GM23338 (cell line): ENCODE measurements at regions not wholly inside any gene's neighbourhood (a gene's known extent, or its start where the extent isn't known, plus 50 kb on each side); places are given as distances from the start of the nearest gene placed in this dataset.

Source experiments
- ATAC-seq: fragments of 200-7000 bp; cut with Tn5 transposase; 3 replicates; pipeline ENCODE4 v1.9.1; 2020
- DNase-seq: peaks from one replicate; pipeline ENCODE4 v3.0.0-alpha.2; 2015; ENCODE audit warnings: low spot score
- H2AFZ ChIP-seq: fragments of 200-600 bp; sonication (generic); 2 replicates; pipeline ENCODE4 v1.8.0; 2016; ENCODE audit warnings: antibody characterized with exemption, mild to moderate bottlenecking, moderate library complexity
- H3F3A ChIP-seq: fragments of 200-600 bp; sonication (generic); replicated peaks from 2 replicates; pipeline ENCODE4 v1.8.0; 2017; ENCODE audit warnings: antibody characterized with exemption, mixed run types, low read depth
- H3K27ac ChIP-seq: fragments of 200-600 bp; sonication (generic); 2 replicates; pipeline ENCODE4 v1.6.1; 2016; ENCODE audit warnings: low read depth
- H3K27me3 ChIP-seq: fragments of 200-600 bp; sonication (generic); 2 replicates; pipeline ENCODE4 v1.8.0; 2016; ENCODE audit warnings: mild to moderate bottlenecking, mixed run types, moderate library complexity; ENCODE audit not compliant: insufficient read depth
- H3K36me3 ChIP-seq: fragments of 200-600 bp; sonication (generic); 2 replicates; pipeline ENCODE4 v1.8.0; 2016; ENCODE audit warnings: mild to moderate bottlenecking; ENCODE audit not compliant: insufficient read depth
- H3K4me1 ChIP-seq: fragments of 200-600 bp; sonication (generic); 2 replicates; pipeline ENCODE4 v1.8.0; 2016; ENCODE audit warnings: mild to moderate bottlenecking, moderate library complexity; ENCODE audit not compliant: insufficient read depth
- H3K4me2 ChIP-seq: fragments of 200-600 bp; sonication (generic); 2 replicates; pipeline ENCODE4 v1.7.1; 2017; ENCODE audit warnings: mixed run types
- H3K4me3 ChIP-seq: fragments of 200-600 bp; sonication (generic); 2 replicates; pipeline ENCODE4 v1.6.1; 2016; ENCODE audit warnings: mixed run types
- H3K79me2 ChIP-seq: fragments of 200-600 bp; sonication (generic); replicated peaks from 2 replicates; pipeline ENCODE4 v1.8.0; 2017; ENCODE audit warnings: mild to moderate bottlenecking; ENCODE audit not compliant: insufficient read depth
- H3K9me2 ChIP-seq: fragments of 200-600 bp; sonication (generic); 2 replicates; pipeline ENCODE4 v1.8.0; 2017; ENCODE audit not compliant: insufficient read depth
- H4K20me1 ChIP-seq: fragments of 200-600 bp; sonication (generic); replicated peaks from 2 replicates; pipeline ENCODE4 v1.8.0; 2017; ENCODE audit warnings: mild to moderate bottlenecking; ENCODE audit not compliant: insufficient read depth
- H3K27ac Mint-ChIP-seq: 2 replicates; pipeline ENCODE4 v1.8.0; 2020; ENCODE audit warnings: inconsistent platforms, mild to moderate bottlenecking, moderate library complexity, mixed read lengths
- H3K27me3 Mint-ChIP-seq: 3 replicates; pipeline ENCODE4 v1.8.0; 2022; ENCODE audit warnings: low read depth, mild to moderate bottlenecking, moderate library complexity, mixed read lengths, inconsistent platforms; ENCODE audit not compliant: insufficient read depth, poor library complexity
- H3K36me3 Mint-ChIP-seq: 3 replicates; pipeline ENCODE4 v1.8.0; 2021; ENCODE audit warnings: low read depth, mild to moderate bottlenecking, inconsistent platforms, moderate library complexity, mixed read lengths
- H3K4me1 Mint-ChIP-seq: 3 replicates; pipeline ENCODE4 v1.8.0; 2020; ENCODE audit warnings: mild to moderate bottlenecking, inconsistent platforms, mixed read lengths
- H3K4me3 Mint-ChIP-seq: 3 replicates; pipeline ENCODE4 v1.8.0; 2021; ENCODE audit warnings: moderate library complexity, mild to moderate bottlenecking, inconsistent platforms, mixed read lengths
- H3K9me3 Mint-ChIP-seq: 3 replicates; pipeline ENCODE4 v1.8.0; 2020; ENCODE audit warnings: moderate library complexity, mild to moderate bottlenecking, inconsistent platforms, mixed read lengths
- ETS1 ChIP-seq: IDR thresholded peaks from 2 replicates; pipeline ENCODE4 v1.6.1; 2016; ENCODE audit warnings: antibody characterized with exemption
- EZH2 ChIP-seq: fragments of 200-600 bp; sonication (generic); IDR thresholded peaks from one replicate; pipeline ENCODE4 v1.8.0; 2017; ENCODE audit warnings: antibody characterized with exemption, mild to moderate bottlenecking, low read depth; ENCODE audit not compliant: unreplicated experiment
- STAT1 ChIP-seq: IDR thresholded peaks from one replicate; pipeline ENCODE4 v1.6.1; 2016; ENCODE audit warnings: antibody characterized with exemption; ENCODE audit not compliant: unreplicated experiment
- ZNF331 ChIP-seq: fragments of 250-450 bp; sonication (Bioruptor Pico); IDR thresholded peaks from 2 replicates; pipeline ENCODE4 v1.5.0; 2020; ENCODE audit warnings: low read depth, mild to moderate bottlenecking, moderate library complexity

- H3K4me3 Mint-ChIP-seq, result no peak overlapping the region
- Histone ChIP-seq H3K4me1 (no peaks in the 10 kb centered on the region), H3K27ac (no peak overlapping the region), H3K4me3 (no peak overlapping the region), H3K4me2 (no peak overlapping the region), H3K27me3 (no peaks in the 10 kb centered on the region), H3F3A (no peaks in the 10 kb centered on the region), H3K36me3 (no peaks in the 10 kb centered on the region), H2AFZ (no peak overlapping the region), H3K79me2 (no peaks in the 10 kb centered on the region), H3K9me2 (no peaks in the 10 kb centered on the region), H4K20me1 (no peaks in the 10 kb centered on the region)
- DNase-seq, result no peak
- H3K27me3 Mint-ChIP-seq, result peaks cover 2% of the 10 kb centered on the region
- no peaks in the 10 kb centered on the region for H3K36me3 Mint-ChIP-seq
- TF ChIP-seq ETS1 (no peak), EZH2 (no peak)
- no peak overlapping the region for H3K27ac Mint-ChIP-seq
- H3K4me1 Mint-ChIP-seq, result 0 out of 3 replicates have a peak, but pooled peaks cover 3% of the 10 kb centered on the region
- no peaks in the 10 kb centered on the region for H3K9me3 Mint-ChIP-seq
- no peak for ATAC-seq
These were observed 91.7 kb upstream of the LCLAT1 start for GRCh38 chr2:30355306-30355705.

- no peaks in the 10 kb centered on the region for H4K20me1 ChIP-seq
- H3K4me3 Mint-ChIP-seq, result no peak overlapping the region
- TF ChIP-seq STAT1, result no peak
- no peak for TF ChIP-seq ZNF331 (CRISPR knock-in tag)
- no peak for TF ChIP-seq ETS1
- H3K27ac ChIP-seq, result no peak overlapping the region
- peaks cover 2% of the 10 kb centered on the region for H3K27me3 Mint-ChIP-seq
- no peaks in the 10 kb centered on the region for H3K9me3 Mint-ChIP-seq
- 0 out of 3 replicates have a peak, but pooled peaks cover 3% of the 10 kb centered on the region for H3K4me1 Mint-ChIP-seq
- H3K4me2 ChIP-seq, result no peak overlapping the region
- H3K27ac Mint-ChIP-seq, result no peak overlapping the region
- H3K4me1 ChIP-seq, result no peaks in the 10 kb centered on the region
- H3K36me3 ChIP-seq, result no peaks in the 10 kb centered on the region
- H3K27me3 ChIP-seq, result no peaks in the 10 kb centered on the region
- no peaks in the 10 kb centered on the region for H3K79me2 ChIP-seq
- no peaks in the 10 kb centered on the region for H3F3A ChIP-seq
- no peak for ATAC-seq
- no peak for DNase-seq
- H3K4me3 ChIP-seq, result no peak overlapping the region
- no peak overlapping the region for H2AFZ ChIP-seq
- H3K36me3 Mint-ChIP-seq, result no peaks in the 10 kb centered on the region
- H3K9me2 ChIP-seq, result no peaks in the 10 kb centered on the region
These were observed 91.0 kb upstream of the LCLAT1 start for GRCh38 chr2:30356071-30356470.

GRCh38 chr2:30356776-30357175 is 90.3 kb upstream of the LCLAT1 start:
- Mint-ChIP-seq H3K4me1 (0 out of 3 replicates have a peak, but pooled peaks cover under 1% of the 10 kb centered on the region), H3K9me3 (no peaks in the 10 kb centered on the region), H3K36me3 (no peaks in the 10 kb centered on the region), H3K27me3 (peaks cover 2% of the 10 kb centered on the region), H3K27ac (no peak overlapping the region), H3K4me3 (no peak overlapping the region)
- Histone ChIP-seq H3K27me3 (no peaks in the 10 kb centered on the region), H3K4me3 (no peak overlapping the region), H3K36me3 (no peaks in the 10 kb centered on the region), H3K4me1 (no peaks in the 10 kb centered on the region), H4K20me1 (no peaks in the 10 kb centered on the region), H2AFZ (no peak overlapping the region), H3K4me2 (no peak overlapping the region), H3K27ac (no peak overlapping the region), H3K9me2 (no peaks in the 10 kb centered on the region), H3F3A (no peaks in the 10 kb centered on the region), H3K79me2 (no peaks in the 10 kb centered on the region)
- DNase-seq, result no peak
- no peak for ATAC-seq
- TF ChIP-seq ZNF331 (CRISPR knock-in tag), result no peak
